ENCODE measurements at regions not wholly inside any gene's neighbourhood (a gene's known extent, or its start where the extent isn't known, plus 50 kb on each side); places are given as distances from the start of the nearest gene placed in this dataset.

DNA sequence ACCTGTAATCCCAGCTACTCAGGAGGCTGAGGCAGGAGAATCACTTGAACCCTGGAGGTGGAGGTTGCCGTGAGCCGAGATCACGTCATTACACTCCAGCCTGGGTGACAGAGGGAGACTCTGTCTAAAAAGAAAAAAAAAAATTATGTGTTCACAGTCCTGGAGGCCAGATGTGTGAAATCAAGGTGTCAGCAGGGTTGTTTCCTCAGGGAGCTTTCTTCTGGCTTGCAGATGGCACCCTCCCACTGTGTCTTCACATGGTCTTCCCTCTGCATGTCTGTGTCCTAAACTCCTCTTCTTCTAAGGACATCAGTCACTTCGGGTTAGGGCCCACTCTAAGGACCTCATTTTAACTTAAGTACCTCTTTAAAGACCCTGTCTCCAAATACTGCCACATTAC lies 56.1 kb upstream of the UBE2E1 start:
- no peaks in the 10 kb centered on the region for H3K36me3 ChIP-seq (ENCODE audit: insufficient read depth, low read length)
- H3K4me2 ChIP-seq (ENCODE audit: low read depth, low read length, poor library complexity, severe bottlenecking): no peak overlapping the region
- no peak for TF ChIP-seq EZH2phosphoT487 (IDR thresholded peaks at IDR 0.05; ENCODE audit: borderline replicate concordance)
- TF ChIP-seq, protein P1, sequence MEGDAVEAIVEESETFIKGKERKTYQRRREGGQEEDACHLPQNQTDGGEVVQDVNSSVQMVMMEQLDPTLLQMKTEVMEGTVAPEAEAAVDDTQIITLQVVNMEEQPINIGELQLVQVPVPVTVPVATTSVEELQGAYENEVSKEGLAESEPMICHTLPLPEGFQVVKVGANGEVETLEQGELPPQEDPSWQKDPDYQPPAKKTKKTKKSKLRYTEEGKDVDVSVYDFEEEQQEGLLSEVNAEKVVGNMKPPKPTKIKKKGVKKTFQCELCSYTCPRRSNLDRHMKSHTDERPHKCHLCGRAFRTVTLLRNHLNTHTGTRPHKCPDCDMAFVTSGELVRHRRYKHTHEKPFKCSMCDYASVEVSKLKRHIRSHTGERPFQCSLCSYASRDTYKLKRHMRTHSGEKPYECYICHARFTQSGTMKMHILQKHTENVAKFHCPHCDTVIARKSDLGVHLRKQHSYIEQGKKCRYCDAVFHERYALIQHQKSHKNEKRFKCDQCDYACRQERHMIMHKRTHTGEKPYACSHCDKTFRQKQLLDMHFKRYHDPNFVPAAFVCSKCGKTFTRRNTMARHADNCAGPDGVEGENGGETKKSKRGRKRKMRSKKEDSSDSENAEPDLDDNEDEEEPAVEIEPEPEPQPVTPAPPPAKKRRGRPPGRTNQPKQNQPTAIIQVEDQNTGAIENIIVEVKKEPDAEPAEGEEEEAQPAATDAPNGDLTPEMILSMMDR (conservative IDR thresholded peaks at IDR 0.05; ENCODE audit: low read length): no peak
- H3K4me3 ChIP-seq (ENCODE audit: low read length, poor library complexity, severe bottlenecking): no peak overlapping the region
- no peaks in the 10 kb centered on the region for H3F3A ChIP-seq (ENCODE audit: low read depth)
- no peak overlapping the region for H3K9ac ChIP-seq (ENCODE audit: low read depth, low read length, poor library complexity, severe bottlenecking)
- H3K9me2 ChIP-seq (replicated peaks; ENCODE audit: low read depth, low read length): no peaks in the 10 kb centered on the region
- H2AFZ ChIP-seq (ENCODE audit: low read length): no peak overlapping the region
- H3K9me3 ChIP-seq (ENCODE audit: insufficient read depth, low read depth, low read length): no peaks in the 10 kb centered on the region
- no peaks in the 10 kb centered on the region for H4K20me1 ChIP-seq (ENCODE audit: insufficient read depth, low read length, poor library complexity, severe bottlenecking)
- no peaks in the 10 kb centered on the region for H3K27me3 ChIP-seq (ENCODE audit: insufficient read depth, low read length, poor library complexity, severe bottlenecking)
- H3K4me1 ChIP-seq (ENCODE audit: insufficient read depth, low read length, poor library complexity, severe bottlenecking): peaks cover 35% of the 10 kb centered on the region
- H3K79me2 ChIP-seq (ENCODE audit: insufficient read depth, low read length): no peaks in the 10 kb centered on the region

DNA sequence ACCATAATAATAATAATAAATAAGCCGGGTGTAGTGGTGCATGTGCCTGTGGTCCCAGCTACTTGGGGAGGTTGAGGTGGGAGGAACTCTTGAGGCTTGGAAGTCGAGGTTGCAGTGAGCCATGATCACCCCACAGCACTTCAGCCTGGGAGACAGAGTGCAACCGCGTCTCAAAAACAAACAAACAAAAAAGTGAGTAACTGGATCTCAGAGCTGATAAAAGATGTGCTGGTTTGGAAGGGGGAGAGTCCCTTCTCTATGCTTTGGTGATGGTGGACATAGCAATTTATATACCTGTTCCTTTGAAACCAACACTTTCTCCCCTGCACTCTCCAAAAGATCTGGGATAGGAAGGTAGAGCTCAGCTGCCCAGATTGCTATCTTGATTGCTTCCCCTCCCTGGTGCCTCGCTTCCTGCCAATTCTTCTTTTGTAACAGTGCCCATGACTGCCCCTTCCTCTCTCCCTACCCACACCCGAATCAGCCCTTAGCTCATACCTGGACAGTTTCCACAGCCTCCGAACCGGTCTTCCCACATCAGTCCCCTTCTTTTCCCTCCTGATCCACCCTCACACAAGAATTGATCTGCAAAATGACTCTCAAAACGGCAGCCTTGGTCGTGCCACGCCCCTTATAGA lies 55.1 kb upstream of the UBE2E1 start:
- peak overlapping the region; percentile 45; the same call in 1 of the 2 replicates for H2AFZ ChIP-seq (ENCODE audit: low read length)
- H3F3A ChIP-seq (ENCODE audit: low read depth): no peaks in the 10 kb centered on the region
- peak overlapping the region; percentile 58 for H3K4me2 ChIP-seq (ENCODE audit: low read depth, low read length, poor library complexity, severe bottlenecking)
- H3K4me1 ChIP-seq (ENCODE audit: insufficient read depth, low read length, poor library complexity, severe bottlenecking): peaks cover 35% of the 10 kb centered on the region
- H3K36me3 ChIP-seq (ENCODE audit: insufficient read depth, low read length): no peaks in the 10 kb centered on the region
- no peak overlapping the region for H3K9ac ChIP-seq (ENCODE audit: low read depth, low read length, poor library complexity, severe bottlenecking)
- no peaks in the 10 kb centered on the region for H3K9me3 ChIP-seq (ENCODE audit: insufficient read depth, low read depth, low read length)
- H4K20me1 ChIP-seq (ENCODE audit: insufficient read depth, low read length, poor library complexity, severe bottlenecking): no peaks in the 10 kb centered on the region
- no peaks in the 10 kb centered on the region for H3K27me3 ChIP-seq (ENCODE audit: insufficient read depth, low read length, poor library complexity, severe bottlenecking)
- no peaks in the 10 kb centered on the region for H3K9me2 ChIP-seq (replicated peaks; ENCODE audit: low read depth, low read length)
- H3K4me3 ChIP-seq (ENCODE audit: low read length, poor library complexity, severe bottlenecking): no peak overlapping the region
- no peak for TF ChIP-seq EZH2phosphoT487 (IDR thresholded peaks at IDR 0.05; ENCODE audit: borderline replicate concordance)
- TF ChIP-seq, protein P1 (conservative IDR thresholded peaks at IDR 0.05; ENCODE audit: low read length): no peak
- H3K79me2 ChIP-seq (ENCODE audit: insufficient read depth, low read length): no peaks in the 10 kb centered on the region

DNA sequence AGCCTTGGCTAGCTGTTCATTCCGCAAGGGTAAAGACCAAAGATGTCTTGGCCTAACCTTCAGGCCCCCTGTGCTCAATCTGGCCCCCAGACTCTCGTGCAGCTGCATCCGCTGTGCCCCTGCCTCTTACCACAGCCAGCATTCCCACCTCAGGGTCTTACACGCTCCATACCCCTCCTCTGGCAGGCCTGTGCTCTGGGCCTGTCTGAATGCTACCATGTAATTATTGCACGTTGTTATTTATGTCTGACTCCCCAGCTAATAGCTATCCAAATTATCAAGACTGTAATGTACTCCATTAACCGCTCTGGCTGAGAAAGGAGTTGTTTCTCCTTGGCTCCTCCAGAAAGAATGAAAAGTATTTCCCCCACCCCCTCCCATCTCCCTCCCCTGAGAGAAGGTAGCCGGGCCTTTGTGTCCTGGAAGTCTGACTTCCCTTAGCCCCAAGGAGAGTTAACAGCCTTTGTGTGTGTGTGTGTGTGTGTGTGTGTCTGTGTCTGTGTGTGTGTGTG lies 54.5 kb upstream of the UBE2E1 start:
- H3K27me3 ChIP-seq (ENCODE audit: insufficient read depth, low read length, poor library complexity, severe bottlenecking): no peaks in the 10 kb centered on the region
- no peaks in the 10 kb centered on the region for H3K9me3 ChIP-seq (ENCODE audit: insufficient read depth, low read depth, low read length)
- TF ChIP-seq, protein P1 (conservative IDR thresholded peaks at IDR 0.05; ENCODE audit: low read length): no peak
- no peak for TF ChIP-seq EZH2phosphoT487 (IDR thresholded peaks at IDR 0.05; ENCODE audit: borderline replicate concordance)
- H3K4me3 ChIP-seq (ENCODE audit: low read length, poor library complexity, severe bottlenecking): no peak overlapping the region
- H3K36me3 ChIP-seq (ENCODE audit: insufficient read depth, low read length): no peaks in the 10 kb centered on the region
- H4K20me1 ChIP-seq (ENCODE audit: insufficient read depth, low read length, poor library complexity, severe bottlenecking): no peaks in the 10 kb centered on the region
- peaks cover 34% of the 10 kb centered on the region for H3K4me1 ChIP-seq (ENCODE audit: insufficient read depth, low read length, poor library complexity, severe bottlenecking)
- H2AFZ ChIP-seq (ENCODE audit: low read length): peak overlapping the region; percentile 45; the same call in 1 of the 2 replicates
- no peaks in the 10 kb centered on the region for H3F3A ChIP-seq (ENCODE audit: low read depth)
- H3K4me2 ChIP-seq (ENCODE audit: low read depth, low read length, poor library complexity, severe bottlenecking): peak overlapping the region; percentile 58
- H3K9ac ChIP-seq (ENCODE audit: low read depth, low read length, poor library complexity, severe bottlenecking): no peak overlapping the region
- no peaks in the 10 kb centered on the region for H3K79me2 ChIP-seq (ENCODE audit: insufficient read depth, low read length)
- no peaks in the 10 kb centered on the region for H3K9me2 ChIP-seq (replicated peaks; ENCODE audit: low read depth, low read length)

Data from Loucy (cell line).